ENCODE measurements at regions not wholly inside any gene's neighbourhood (a gene's known extent, or its start where the extent isn't known, plus 50 kb on each side); places are given as distances from the start of the nearest gene placed in this dataset.

DNA sequence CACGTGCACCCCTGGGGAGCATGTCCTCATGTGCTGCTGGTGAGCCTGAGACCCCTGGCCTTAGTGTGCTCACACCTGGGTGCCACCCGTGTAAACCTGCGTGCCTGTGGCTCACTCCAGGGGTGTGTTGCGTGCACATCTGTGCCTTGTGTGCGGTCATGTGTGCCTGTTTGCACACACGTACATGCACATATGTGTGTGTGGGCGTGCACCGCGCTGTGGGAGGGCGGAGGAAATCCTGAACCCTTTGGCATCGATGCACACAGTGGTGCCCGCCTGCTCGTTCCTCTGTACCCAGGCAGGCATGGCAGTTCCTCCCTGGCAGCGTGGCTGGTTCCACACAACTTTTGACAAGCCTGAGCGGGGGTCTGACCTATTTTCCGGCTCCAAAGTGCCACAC lies 1181.9 kb downstream of the BRD1 start:
- TF ChIP-seq, protein P1, sequence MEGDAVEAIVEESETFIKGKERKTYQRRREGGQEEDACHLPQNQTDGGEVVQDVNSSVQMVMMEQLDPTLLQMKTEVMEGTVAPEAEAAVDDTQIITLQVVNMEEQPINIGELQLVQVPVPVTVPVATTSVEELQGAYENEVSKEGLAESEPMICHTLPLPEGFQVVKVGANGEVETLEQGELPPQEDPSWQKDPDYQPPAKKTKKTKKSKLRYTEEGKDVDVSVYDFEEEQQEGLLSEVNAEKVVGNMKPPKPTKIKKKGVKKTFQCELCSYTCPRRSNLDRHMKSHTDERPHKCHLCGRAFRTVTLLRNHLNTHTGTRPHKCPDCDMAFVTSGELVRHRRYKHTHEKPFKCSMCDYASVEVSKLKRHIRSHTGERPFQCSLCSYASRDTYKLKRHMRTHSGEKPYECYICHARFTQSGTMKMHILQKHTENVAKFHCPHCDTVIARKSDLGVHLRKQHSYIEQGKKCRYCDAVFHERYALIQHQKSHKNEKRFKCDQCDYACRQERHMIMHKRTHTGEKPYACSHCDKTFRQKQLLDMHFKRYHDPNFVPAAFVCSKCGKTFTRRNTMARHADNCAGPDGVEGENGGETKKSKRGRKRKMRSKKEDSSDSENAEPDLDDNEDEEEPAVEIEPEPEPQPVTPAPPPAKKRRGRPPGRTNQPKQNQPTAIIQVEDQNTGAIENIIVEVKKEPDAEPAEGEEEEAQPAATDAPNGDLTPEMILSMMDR (IDR thresholded peaks at IDR 0.05): no peak
- TF ChIP-seq ZFX (IDR thresholded peaks at IDR 0.05; ENCODE audit: borderline replicate concordance): no peak
- no peak overlapping the region for H3K27ac ChIP-seq

DNA sequence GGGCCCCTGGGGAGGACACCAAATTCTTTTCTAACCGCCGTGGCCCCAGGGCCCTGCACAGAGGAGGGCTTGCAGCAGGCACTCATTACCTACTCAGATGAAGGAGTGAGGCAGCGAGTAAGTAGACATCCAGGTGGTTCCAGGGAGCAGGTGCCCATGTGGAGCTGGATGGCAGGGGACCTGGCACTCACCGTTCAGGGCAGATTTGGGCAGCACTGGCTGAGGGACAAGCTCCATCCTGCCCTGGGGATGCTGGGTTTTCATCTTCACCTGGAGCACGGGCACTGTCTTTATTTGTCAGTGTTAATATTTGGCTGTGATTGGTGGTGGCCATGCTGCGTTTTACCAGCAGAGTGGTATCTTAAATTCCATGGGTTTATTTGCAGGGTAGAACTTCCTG lies 1182.7 kb downstream of the BRD1 start:
- TF ChIP-seq ZFX (IDR thresholded peaks at IDR 0.05; ENCODE audit: borderline replicate concordance): no peak
- TF ChIP-seq, protein P1 (IDR thresholded peaks at IDR 0.05): no peak

DNA sequence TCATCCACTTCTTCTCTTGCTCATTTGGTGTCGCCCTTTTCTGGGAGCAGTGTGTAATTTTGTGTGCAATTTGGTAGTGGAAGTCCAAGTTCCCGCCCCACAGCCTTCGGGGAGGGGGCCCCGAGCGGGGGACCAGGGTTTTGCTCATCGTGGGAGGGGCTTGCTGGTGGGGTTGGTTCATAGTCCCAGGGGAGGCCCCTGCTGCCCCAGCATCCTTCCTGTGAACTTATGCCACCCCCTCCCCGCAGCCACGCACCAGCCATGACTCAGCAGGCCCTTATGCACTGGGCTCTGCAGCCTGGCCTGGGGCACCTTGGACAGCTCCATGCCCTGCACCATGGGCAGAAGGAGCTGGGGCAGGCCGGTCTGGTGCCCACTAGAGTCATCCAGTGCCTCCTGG lies 1183.6 kb downstream of the BRD1 start:
- TF ChIP-seq ZFX (IDR thresholded peaks at IDR 0.05; ENCODE audit: borderline replicate concordance): no peak
- H3K27ac ChIP-seq: no peak overlapping the region

More for the DNA sequence above, 1182.7 kb downstream of the BRD1 start:
- H3K27ac ChIP-seq: no peak overlapping the region

DNA sequence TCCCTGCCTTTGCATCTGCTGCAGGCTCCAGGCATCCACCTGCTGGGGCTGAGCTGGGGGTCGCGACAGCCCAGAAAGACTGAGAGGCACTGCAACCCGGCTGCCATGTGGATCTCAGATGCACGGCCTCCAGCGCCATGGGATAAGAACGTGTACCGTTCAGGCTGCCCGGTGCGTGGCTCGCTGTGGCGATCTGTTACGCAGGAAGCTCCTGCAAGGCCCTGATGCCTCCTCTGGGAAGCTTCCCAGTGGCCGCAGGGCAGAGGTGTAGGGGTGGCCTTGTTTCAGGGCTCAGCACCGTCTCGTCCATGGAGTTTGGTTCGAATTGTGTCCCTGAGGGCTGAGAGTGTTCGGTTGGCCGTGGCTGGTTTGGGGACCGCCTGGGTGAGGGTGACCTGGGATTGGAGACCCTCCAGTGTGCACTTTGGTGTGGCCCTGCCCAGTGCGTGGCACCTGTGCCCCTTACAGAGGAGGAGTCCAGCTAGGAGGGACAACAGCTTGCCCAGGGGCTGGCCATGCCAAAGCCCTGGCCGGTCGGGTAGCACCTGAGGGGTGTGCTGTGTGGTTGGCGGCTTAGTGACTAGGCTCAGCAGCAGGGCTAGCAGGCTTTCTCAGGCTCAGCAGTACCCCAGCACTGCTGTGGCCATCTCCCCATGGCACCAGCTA lies 1184.5 kb downstream of the BRD1 start:
- no peak overlapping the region for H3K27ac ChIP-seq

DNA sequence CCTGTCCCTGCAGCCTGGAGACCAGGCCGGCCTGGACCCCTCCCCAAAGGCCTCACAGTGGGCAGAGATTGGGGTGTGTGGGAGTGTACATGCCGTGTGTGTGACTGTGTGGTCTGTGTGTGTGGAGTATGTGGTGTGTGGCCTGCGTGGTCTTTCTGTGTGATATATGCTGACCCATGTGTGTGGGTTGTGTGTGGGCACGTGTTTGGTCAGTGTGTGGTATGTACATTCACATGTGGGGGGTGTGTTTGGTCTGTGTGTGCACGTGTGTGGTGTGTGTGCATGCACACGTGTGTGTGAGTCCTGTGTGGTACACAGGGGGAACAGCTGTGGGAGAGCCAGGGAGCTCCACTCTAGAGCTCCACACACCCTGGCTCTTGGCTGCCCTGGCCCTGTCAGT lies 1185.1 kb downstream of the BRD1 start:
- H3K27ac ChIP-seq: no peak overlapping the region
- TF ChIP-seq, protein P1 (IDR thresholded peaks at IDR 0.05): no peak
- no peak for TF ChIP-seq ZFX (IDR thresholded peaks at IDR 0.05; ENCODE audit: borderline replicate concordance)

More for the DNA sequence above, 1184.5 kb downstream of the BRD1 start:
- no peak for TF ChIP-seq ZFX (IDR thresholded peaks at IDR 0.05; ENCODE audit: borderline replicate concordance)

DNA sequence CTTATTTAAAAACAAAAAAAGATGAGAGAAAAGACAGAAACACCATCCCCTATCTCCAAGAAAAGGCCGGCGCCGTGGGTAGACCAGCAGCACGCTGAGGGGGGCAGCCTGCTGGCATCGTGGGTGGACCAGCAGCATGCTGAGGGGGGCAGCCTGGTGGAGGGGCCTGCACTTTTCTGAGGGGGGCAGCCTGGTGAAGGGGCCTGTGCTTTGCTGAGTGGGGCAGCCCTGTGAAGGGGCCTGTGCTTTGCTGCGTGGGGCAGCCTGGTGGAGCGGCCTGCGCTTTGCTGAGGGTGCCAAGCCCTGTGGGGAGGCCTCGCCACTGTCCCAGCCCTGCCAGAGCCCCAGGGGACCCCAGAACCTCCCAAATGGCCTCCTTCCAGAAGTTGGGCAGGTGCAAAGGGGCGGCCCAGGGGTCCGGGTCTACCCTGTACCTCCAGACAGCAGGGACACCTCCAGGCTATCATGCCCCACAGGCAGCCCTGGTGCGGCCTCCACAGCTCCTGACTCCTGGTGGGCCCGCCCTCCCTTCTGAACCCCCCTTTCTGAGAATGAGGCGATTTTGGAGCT lies 1185.7 kb downstream of the BRD1 start:
- no peak overlapping the region for H3K27ac ChIP-seq

DNA sequence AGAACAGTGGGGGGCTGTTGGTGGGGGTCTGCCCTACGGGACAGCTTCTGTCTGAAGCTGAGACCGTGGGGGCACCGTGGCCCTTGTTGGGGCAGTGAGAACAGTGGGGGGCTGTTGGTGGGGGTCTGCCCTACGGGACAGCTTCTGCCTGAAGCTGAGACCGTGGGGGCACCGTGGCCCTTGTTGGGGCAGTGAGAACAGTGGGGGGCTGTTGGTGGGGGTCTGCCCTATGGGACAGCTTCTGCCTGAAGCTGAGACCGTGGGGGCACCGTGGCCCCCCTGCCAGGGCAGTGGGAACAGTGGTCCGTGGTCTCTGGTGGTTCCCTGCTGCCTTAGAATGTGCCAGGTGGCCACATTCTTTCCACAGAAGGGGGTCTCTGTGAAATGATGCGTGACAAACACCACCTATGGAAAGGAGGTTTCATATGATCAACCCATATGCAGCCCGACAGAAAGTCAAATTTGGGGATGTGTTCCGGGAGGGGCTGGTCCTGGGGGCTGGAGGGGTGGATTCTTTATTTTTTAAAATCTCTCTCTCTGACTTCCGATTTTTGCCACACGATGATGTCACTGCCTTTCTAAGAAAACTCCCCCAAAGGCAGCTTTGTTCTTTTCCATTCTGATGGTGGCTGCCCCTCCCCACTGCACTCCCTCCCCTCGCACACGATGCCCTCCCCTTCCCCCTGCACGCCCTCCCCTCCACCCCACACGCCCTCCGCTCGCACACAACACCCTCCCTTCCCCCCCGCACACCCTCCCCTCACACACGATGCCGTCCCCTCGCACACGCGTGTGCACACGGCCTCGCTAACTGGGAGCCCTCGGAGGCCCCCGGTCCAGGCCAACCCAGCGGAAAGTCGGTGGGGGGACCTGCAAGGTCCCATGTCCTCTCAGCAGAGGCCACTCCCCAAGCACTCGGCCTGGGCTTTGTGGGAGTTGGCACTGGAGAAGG lies 1186.5 kb downstream of the BRD1 start:
- no peak overlapping the region for H3K27ac ChIP-seq
- TF ChIP-seq, protein P1 (IDR thresholded peaks at IDR 0.05): no peak
- no peak for TF ChIP-seq ZFX (IDR thresholded peaks at IDR 0.05; ENCODE audit: borderline replicate concordance)

More for the DNA sequence above, 1185.7 kb downstream of the BRD1 start:
- TF ChIP-seq, protein P1 (IDR thresholded peaks at IDR 0.05): no peak
- no peak for TF ChIP-seq ZFX (IDR thresholded peaks at IDR 0.05; ENCODE audit: borderline replicate concordance)
